ENCODE measurements at regions not wholly inside any gene's neighbourhood (a gene's known extent, or its start where the extent isn't known, plus 50 kb on each side); places are given as distances from the start of the nearest gene placed in this dataset.

DNA sequence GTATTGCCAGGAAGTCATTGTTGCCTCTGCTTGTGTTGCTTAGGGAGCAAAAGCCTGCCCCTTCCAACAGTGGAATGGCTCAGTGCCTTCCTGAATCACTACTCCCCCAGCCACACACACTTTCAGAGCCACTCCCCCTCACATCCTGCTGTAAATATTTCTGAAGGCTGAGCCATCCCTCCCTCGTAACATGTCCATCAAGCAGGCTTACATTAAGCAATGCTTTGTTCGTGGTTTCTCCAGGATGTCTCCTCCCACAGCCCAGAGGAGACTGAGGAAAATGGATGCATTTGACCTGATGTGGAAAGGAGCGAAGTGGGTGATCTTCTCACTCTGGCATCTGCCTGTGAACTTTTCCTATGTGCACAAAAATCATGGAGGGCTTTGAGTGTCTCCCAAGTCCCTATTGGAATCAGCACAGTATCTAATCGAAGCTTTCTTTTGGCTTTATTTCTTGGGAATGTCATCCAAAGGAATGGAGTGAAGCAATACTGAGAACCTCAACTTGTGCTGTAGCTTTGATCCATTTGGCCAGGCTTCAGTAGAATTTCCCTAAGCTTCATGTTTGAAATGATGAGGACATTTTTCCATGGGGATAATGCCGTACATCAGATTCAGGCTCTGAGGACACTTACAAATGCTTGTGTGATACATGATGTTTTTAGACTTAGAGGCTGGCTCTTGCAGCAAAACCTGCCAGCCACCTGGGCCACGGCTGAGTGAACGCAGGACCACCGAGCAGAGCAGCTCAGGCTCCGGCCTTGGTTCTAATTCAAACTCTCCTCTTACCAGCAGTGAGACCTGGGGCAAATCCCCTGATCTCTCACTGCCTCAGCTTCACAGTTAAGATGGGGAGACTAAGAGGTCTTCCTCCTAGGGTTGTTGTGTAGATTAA lies 389.1 kb downstream of the ENC1 start:
- no peak for DNase-seq

DNA sequence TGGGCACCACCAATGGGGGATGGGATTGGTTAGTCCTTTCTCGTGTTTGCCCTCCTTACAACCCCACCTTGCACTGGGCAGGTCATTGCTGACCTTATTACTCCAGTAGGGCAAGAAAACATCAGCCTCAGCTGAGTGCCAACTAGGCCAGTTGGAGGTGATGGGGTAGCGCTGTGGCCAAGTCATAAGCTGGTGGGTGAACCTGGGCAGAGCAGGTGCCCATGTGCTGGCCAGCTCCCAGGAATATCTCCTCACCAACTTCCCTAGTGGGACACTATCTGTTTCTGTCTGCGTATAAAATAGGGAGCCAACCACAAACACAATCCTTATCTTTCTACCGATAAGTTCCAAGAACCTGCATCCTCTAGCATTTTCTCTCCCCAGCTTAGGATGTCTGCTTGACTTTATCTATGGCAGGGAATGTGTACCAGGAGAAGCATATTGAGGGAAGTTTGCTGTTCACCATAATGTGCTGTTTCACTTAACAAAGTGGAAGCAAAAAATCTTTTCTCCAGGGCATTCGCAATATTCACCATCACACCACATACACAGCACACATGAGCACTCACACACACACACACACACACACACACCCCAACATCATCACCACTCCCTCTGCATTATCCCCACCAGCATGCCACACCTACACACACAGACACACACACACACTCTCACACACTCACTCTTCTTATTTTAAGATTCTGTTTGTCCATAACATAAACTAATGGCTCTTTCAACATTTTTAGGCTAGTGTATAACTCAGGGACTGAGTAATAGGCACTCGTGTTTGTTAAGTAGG lies 390.0 kb downstream of the ENC1 start:
- DNase-seq = no peak

GRCh38 chr5:74248576-74248975 lies 392.0 kb downstream of the ENC1 start:
- DNase-seq = no peak

GRCh38 chr5:74244406-74244805 lies 396.1 kb downstream of the ENC1 start:
- no peak for DNase-seq

- DNase-seq = no peak
These were observed 396.9 kb downstream of the ENC1 start for GRCh38 chr5:74243634-74244033.

GRCh38 chr5:74242516-74242915 lies 398.0 kb downstream of the ENC1 start:
- no peak for DNase-seq

GRCh38 chr5:74241751-74242140 lies 398.8 kb downstream of the ENC1 start:
- DNase-seq = no peak

GRCh38 chr5:74240783-74241750 lies 399.5 kb downstream of the ENC1 start:
- no peak for DNase-seq

GRCh38 chr5:74239261-74239660 lies 401.3 kb downstream of the ENC1 start:
- DNase-seq = peak; percentile 2 to 37

DNA sequence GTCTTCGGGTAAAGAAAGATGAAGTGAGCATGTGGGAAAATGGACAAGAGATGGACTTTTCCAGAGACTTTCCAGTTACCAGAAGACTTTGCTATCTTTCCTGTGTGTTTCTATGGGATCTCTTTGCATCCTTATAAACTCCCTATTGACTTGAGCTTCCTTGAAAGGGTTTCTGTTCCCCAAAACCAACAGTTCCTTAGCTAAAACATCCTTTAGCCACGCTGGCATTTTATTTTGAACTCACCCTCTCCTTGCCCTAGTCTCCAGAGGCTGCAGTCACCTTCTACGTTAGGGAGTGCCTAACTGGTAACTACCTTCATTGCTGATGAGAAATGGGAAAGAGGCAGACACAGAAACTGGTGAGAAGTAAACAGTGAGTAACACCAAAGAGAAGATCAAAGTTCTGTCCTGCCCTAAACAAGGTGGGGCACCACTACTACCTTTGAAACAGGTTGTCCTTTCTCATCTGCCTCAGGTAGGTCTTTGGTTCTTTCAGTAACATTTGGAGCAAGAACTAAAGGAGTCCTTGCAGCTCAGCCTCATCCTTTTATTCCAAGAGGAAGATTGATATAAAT lies 402.9 kb downstream of the ENC1 start:
- DNase-seq = no peak

DNA sequence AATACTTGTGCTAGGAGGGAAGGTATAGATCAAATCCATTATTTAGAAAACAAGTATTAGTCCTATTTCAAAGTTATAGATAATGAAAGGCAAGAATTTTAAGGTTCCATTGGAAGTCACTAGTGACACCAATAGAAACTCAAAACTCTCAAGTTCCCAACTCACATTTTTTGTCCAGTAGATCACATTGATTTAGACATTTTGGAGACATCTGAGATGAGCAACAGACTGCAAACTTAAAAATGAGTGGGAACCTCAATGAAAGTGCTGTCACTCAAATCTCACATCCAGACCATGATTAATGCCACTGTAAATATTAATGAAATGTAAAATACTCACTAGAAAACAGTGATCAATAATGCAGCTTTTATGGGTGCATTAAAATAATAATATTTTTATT lies 405.0 kb downstream of the ENC1 start:
- no peak for DNase-seq

GRCh38 chr5:74233571-74233970 lies 407.0 kb downstream of the ENC1 start:
- no peak for DNase-seq

- no peak for DNase-seq
These were observed 407.4 kb downstream of the ENC1 start for GRCh38 chr5:74233091-74233490.

DNA sequence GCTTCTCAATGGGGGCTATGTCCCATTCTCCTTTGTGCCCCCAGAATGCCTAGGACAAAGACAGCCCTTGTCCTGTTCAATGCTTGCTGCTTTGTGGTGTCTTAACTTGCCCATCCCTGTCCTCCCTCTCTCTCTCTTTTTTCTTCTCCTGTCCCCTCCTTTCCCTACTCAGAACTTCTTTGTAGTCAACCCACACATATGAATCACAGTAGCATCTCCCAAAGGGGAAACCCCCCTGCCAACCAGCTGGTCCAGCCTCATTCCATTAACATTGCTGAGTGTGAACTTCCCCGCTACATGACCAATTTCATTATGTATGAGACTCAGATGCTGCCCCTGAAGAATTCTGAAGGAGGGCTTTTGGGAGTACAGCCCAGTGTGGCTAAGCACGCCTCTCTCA lies 408.3 kb downstream of the ENC1 start:
- DNase-seq = no peak

GRCh38 chr5:74231697-74232096 lies 408.8 kb downstream of the ENC1 start:
- no peak for DNase-seq

DNA sequence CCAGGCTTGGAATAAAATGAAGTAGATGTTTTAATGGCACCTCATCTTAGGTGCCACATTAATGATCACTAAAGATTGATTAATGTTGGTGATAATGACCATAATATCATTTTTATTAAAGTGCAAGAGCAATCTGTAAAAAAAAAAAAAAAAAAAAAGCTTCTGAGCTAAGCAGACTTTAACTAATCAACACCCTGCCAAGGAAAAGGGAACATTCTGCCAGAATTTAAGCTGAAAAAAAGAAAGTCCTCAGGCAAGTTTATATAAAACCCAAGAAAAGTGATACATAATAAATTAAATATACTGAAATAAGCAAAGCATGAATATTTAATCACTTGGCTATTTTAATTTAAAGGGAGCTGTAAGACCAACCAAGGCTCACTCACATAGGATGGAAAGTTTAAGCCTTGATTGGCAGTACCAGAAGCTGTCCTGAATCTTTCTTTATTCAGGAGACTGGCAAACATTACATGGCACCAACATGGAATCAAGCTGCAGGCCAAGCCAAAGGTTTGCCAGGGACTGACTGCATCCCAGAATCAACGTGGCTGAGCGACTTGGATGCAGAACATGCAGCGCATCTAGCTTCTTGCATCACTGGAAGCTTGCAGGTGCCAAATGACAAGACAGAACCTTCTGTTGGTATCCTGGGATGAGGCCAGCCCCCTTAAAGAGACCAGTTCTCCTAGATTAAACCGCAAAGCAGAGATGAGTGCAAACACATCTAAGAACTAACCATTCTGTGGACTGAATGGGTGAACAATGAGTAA lies 413.6 kb downstream of the ENC1 start:
- DNase-seq = no peak

DNA sequence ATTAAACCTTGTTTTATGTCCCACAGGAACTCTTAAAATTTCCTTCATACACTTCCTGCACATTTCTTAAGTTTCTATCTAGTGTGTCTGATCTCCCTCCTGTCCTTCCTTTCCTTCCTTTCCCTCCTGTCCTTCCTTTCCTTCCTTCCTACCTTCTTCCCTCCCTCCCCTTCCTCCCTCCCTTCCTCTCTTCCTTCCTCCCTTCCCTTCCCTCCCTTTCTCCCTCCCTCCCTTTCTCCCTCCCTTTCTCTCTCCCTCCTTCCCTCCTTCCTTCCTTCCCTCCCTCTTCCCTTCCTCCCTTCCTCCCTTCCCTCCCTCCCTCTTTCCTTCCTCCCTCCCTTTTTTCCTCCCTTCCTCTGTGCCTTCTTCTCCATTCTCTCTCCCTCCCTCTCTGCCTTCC lies 414.9 kb downstream of the ENC1 start:
- no peak for DNase-seq

DNA sequence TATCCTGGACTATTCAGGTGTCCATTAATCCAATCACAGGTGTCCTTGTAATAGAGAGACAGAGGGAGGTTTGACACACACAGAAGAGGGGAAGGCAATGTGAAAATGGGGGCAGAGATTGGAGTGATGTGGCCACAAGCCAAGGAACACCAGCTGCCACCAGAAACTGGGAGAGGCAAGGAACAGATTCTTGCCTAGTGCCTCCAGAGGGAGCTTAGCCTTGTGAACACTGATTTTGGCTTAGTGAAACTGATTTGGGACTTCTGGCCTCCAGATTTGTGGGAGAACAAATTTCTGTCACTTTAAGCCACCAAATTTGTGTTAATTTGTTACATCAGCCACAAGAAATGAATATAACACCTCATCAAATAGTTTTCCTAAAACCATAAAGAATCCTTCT lies 416.2 kb downstream of the ENC1 start:
- DNase-seq = no peak

- no peak for DNase-seq
These were observed 417.7 kb downstream of the ENC1 start for GRCh38 chr5:74222806-74223205.

DNA sequence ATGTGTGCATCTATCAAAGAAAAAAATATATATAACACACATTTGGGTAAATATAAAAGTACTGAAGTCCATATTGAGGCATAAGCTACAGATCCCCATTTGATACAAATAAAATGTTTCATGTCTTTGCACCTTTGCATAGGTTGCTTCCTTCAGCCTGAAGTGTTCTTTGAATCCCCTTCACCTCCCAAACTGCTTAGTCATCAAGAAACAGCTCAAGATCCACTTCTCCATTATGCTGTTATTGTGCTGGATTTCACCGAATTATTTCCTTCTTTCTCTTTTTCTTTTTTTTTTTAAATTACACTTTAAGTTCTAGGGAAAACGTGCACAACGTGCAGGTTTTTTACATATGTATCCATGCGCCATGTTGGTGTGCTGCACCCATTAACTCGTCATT lies 419.1 kb downstream of the ENC1 start:
- no peak for DNase-seq

GRCh38 chr5:74216012-74216411 lies 424.5 kb downstream of the ENC1 start:
- DNase-seq = no peak

DNA sequence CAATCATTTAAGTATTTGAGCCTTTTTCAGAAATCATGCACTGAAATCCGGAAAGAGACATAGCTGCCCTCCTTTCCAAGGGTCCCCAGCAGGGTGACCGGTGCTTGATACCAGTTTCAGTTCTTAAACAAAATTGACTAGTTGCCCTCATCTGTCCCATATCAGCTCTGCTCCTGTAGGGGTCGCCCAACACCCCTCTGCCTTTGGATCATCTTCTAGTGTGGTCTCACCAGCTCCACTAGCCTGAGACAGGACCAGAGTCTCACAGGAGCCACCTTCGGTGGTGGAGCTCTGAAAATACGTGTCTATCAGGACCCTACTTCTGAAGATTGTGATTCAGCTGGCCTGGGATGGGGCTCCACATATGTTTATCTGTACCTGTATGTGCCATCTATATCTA lies 428.2 kb downstream of the ENC1 start:
- DNase-seq = no peak

Measured in CD4-positive, alpha-beta T cell treated with Interleukin-4 for 1 hour (primary cell).